Uterus (tissue), 2 donors: ENCODE measurements at regions not wholly inside any gene's neighbourhood (a gene's known extent, or its start where the extent isn't known, plus 50 kb on each side); places are given as distances from the start of the nearest gene placed in this dataset.

Experiments used
- POLR2A ChIP-seq, 2 donors: fragments of 450-650 bp; IDR thresholded peaks; one replicate each; pipeline ENCODE4 v1.6.1; 2016; ENCODE audit warnings: antibody characterized with exemption in 2 of 2, mild to moderate bottlenecking in 1 of 2, moderate library complexity in 1 of 2
- TF ChIP-seq, protein P1 (sequence below), 4 experiments: fragments of 200-600 bp in 2 of 4; fragments of 450-650 bp in 2 of 4; sonication (generic) in 2 of 4; IDR thresholded peaks; one replicate each; pipeline ENCODE4 v1.5.1; 2016 to 2019; ENCODE audit warnings: antibody characterized with exemption in 4 of 4, mild to moderate bottlenecking in 2 of 4, moderate library complexity in 1 of 4

DNA sequence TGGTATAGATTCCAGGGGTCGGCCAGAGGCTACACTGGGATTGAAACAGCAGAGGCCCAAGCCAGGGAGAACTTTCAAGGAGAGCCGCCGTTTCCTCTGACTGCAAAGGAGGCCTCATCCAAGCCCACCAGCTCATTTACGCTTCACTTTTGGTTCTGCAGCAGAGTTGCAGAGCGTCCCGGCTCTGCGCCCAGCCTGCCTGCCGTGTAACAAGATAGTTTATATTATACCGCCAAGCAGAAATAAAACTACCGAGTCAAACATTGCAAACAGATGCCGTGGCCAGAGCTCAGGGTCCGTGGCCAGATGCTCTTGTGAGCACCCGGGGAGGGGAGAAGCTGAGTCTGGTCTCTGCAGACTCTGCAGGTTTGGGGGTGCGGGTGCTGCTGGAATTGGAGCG, 60.7 kb upstream of the TBX3 start:
- no peak for TF ChIP-seq POLR2A (IDR thresholded peaks at IDR 0.05)
- TF ChIP-seq, protein P1, sequence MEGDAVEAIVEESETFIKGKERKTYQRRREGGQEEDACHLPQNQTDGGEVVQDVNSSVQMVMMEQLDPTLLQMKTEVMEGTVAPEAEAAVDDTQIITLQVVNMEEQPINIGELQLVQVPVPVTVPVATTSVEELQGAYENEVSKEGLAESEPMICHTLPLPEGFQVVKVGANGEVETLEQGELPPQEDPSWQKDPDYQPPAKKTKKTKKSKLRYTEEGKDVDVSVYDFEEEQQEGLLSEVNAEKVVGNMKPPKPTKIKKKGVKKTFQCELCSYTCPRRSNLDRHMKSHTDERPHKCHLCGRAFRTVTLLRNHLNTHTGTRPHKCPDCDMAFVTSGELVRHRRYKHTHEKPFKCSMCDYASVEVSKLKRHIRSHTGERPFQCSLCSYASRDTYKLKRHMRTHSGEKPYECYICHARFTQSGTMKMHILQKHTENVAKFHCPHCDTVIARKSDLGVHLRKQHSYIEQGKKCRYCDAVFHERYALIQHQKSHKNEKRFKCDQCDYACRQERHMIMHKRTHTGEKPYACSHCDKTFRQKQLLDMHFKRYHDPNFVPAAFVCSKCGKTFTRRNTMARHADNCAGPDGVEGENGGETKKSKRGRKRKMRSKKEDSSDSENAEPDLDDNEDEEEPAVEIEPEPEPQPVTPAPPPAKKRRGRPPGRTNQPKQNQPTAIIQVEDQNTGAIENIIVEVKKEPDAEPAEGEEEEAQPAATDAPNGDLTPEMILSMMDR (IDR thresholded peaks at IDR 0.05): no peak
